Omental fat pad (tissue), 3 donors: ENCODE measurements at regions not wholly inside any gene's neighbourhood (a gene's known extent, or its start where the extent isn't known, plus 50 kb on each side); places are given as distances from the start of the nearest gene placed in this dataset.

Experiments
- ATAC-seq: fragments of 150-250 bp; one replicate; pipeline ENCODE4 v1.9.1; 2016; ENCODE audit warnings: mild to moderate bottlenecking, moderate library complexity; ENCODE audit not compliant: low FRiP score
- DNase-seq: peaks from one replicate; pipeline ENCODE4 v3.0.0-alpha.2; 2019; ENCODE audit warnings: low spot score
- TF ChIP-seq, protein P1 (sequence below), 3 donors: fragments of 450-650 bp; IDR thresholded peaks; one replicate each; pipeline ENCODE4 v1.5.1; 2016 to 2017; ENCODE audit warnings: antibody characterized with exemption in 3 of 3, mild to moderate bottlenecking in 3 of 3, moderate library complexity in 2 of 3

DNA sequence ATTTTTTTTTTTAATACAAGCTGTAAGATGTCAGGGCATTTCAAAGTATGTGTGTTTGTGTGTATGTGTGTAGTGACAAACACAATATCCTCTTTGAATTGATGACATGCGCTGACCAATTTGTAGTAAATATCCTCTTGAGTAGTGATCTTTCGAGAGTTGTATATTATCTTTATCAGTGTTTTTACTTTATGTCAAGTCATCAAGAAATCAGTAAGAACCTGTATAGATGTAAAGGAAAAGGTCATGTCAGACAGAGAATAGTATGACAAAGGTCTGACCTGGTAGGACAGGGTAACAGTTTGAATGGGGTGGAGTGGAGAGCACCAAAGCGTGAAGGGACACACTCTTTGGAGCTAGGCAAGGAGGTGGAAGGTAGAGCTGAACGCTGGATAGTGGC, 1931.4 kb upstream of the CELF4 start:
- no peak for ATAC-seq
- TF ChIP-seq, protein P1, sequence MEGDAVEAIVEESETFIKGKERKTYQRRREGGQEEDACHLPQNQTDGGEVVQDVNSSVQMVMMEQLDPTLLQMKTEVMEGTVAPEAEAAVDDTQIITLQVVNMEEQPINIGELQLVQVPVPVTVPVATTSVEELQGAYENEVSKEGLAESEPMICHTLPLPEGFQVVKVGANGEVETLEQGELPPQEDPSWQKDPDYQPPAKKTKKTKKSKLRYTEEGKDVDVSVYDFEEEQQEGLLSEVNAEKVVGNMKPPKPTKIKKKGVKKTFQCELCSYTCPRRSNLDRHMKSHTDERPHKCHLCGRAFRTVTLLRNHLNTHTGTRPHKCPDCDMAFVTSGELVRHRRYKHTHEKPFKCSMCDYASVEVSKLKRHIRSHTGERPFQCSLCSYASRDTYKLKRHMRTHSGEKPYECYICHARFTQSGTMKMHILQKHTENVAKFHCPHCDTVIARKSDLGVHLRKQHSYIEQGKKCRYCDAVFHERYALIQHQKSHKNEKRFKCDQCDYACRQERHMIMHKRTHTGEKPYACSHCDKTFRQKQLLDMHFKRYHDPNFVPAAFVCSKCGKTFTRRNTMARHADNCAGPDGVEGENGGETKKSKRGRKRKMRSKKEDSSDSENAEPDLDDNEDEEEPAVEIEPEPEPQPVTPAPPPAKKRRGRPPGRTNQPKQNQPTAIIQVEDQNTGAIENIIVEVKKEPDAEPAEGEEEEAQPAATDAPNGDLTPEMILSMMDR (IDR thresholded peaks at IDR 0.05) = no peak
- no peak for DNase-seq

DNA sequence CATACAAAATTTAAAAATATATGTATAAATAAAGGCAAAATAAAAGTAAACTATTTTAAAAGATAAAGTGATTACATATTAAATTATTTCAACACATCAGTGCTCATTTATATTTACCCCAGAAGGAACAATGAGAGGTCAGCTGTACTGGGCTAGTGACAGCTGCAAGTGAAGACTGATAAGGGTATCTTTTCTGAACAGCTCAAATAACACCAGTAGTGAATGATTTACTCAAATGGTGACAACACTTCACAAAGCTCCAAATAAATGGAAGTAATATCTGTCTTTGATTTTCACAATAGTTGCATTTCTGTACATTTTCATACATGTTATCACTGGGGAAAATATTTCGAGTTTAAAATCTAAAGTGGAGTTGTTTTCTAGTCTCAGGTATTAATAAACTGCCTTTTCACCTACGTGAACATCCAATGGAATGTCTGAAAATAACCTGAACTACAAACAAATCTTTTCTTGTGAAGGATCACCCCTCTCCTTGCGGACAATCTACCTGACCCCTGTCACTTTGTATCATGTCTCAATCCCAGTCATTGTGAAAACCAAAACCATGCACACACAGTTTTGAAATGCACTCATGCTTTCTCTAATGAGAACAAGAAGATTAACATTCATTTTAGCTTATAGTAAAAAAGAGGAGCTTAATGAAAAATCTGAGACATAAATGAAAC, 1928.8 kb upstream of the CELF4 start:
- TF ChIP-seq, protein P1 (IDR thresholded peaks at IDR 0.05) = no peak
- no peak for DNase-seq
- no peak for ATAC-seq

DNA sequence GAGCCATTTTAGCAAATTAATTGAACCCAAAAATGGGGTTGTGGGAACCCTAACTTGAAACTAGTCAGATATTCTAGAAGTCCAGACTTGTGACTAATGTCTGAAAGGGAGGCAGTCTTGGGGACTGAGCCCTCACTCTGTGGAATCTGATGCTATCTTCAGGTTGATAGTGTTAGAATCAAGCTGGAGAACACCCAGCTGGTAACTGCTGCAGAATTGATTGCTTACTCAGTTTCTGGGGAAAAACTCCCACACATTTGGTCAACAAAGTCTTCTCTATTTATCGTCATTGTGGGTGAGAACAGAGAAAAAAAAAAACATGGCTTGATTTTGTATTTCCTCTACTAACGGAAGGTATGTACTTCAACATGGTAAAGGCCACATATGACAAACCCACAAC, 1925.8 kb upstream of the CELF4 start:
- TF ChIP-seq, protein P1 (IDR thresholded peaks at IDR 0.05) = no peak
- DNase-seq (no peak), ATAC-seq (no peak)

DNA sequence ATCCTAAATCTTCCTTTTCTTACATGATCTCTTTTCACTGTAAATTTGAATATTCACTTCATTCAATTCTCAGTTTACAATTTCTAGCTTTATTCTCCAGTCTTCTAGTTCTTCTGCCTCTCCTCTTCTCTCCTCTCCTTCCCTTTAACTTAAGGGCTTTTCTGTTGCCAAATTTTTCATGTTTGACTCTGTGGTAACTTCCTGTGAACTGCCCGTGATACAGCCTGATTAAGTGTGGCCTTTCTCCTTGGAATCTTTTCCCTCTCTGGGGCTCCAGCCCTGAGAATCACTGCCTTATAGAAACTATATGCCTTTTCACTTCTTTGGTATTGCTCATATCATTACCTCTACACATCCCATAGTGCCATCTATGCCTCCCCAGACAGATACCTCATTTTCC, 1923.8 kb upstream of the CELF4 start:
- TF ChIP-seq, protein P1 (IDR thresholded peaks at IDR 0.05) = no peak
- DNase-seq (no peak), ATAC-seq (no peak)

DNA sequence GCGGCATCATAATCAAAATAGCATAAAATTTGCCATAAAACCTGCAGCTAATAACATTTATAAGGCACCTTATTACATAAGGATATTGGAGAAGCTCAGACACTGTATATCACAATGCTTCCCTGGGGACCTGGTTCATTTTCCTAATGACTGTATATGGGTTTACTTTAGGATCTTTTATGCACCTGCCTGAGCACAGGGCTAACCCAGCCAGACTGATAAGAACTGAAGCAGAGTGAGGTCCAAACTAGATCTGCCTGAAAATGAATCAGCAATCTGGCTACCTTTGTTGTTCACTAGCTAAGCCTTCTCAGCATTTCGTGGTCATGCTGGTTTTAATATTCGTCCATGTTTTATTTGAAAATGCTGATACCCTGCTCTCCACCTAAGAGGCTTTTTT, 1922.3 kb upstream of the CELF4 start:
- TF ChIP-seq, protein P1 (IDR thresholded peaks at IDR 0.05) = no peak

DNA sequence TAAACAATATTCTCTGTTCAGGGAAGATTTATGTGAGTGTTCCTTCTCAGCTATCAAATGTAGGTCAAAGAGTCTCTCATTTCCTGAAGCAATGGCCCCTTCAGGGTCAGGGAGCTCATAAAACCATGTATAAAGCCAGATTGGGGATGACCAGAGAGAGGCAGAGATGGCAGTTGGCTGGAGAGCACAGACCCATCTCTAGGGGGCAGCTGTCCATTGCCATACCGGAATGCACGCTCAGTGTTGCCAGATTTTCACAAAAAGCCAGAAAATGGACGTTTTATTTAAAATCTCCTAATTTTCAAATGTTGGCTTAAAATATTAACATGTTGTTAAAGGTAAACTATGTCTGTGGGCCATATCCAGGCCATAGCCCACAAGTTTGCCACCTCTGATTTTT, 1920.7 kb upstream of the CELF4 start:
- DNase-seq = no peak
- no peak for ATAC-seq
- TF ChIP-seq, protein P1 (IDR thresholded peaks at IDR 0.05) = no peak

More for the DNA sequence above, 1922.3 kb upstream of the CELF4 start:
- ATAC-seq (no peak), DNase-seq (no peak)

DNA sequence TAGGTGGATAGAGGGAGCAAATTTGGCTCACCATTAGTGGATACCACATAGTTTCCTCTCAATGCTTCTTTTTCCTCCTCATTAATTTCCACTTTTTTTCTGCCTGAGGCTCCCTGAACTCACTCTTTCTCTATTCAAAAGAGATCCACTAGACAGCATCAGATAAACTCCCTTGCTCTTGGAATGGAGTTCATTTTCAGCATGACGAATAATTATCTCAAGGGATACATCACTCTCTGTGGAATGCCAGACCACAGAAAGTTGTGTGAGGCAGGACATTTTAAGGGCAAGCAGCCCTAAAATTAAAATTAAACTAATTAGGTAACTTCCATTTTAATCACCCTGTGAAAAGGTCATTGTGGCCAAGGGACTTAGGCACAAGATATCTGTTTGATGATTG, 1920.1 kb upstream of the CELF4 start:
- DNase-seq (no peak), ATAC-seq (no peak)

More for the DNA sequence above, 1920.1 kb upstream of the CELF4 start:
- TF ChIP-seq, protein P1 (IDR thresholded peaks at IDR 0.05) = no peak
